NB4 (cell line): ENCODE measurements at regions not wholly inside any gene's neighbourhood (a gene's known extent, or its start where the extent isn't known, plus 50 kb on each side); places are given as distances from the start of the nearest gene placed in this dataset.

ENCODE experiments used
- DNase-seq: peaks from one replicate; pipeline ENCODE4 v3.0.0; 2010; ENCODE audit warnings: low read depth
- H3K4me3 ChIP-seq: one replicate; pipeline ENCODE4 v1.5.1; 2011; ENCODE audit warnings: mild to moderate bottlenecking, low read depth, low read length, moderate library complexity
- MAX ChIP-seq: IDR thresholded peaks from 2 replicates; pipeline ENCODE4 v1.6.1; 2011; ENCODE audit warnings: low read depth, low read length
- MYC ChIP-seq: IDR thresholded peaks from 2 replicates; pipeline ENCODE4 v1.6.1; 2011; ENCODE audit warnings: low read depth, low read length
- POLR2A ChIP-seq: IDR thresholded peaks from 2 replicates; pipeline ENCODE4 v1.6.1; 2011; ENCODE audit warnings: mild to moderate bottlenecking; ENCODE audit not compliant: insufficient read length; ENCODE audit errors: extremely low read depth
- TF ChIP-seq, protein P1 (sequence below): IDR thresholded peaks from one replicate; pipeline ENCODE4 v1.5.1; 2012; ENCODE audit warnings: low read depth, low read length

DNA sequence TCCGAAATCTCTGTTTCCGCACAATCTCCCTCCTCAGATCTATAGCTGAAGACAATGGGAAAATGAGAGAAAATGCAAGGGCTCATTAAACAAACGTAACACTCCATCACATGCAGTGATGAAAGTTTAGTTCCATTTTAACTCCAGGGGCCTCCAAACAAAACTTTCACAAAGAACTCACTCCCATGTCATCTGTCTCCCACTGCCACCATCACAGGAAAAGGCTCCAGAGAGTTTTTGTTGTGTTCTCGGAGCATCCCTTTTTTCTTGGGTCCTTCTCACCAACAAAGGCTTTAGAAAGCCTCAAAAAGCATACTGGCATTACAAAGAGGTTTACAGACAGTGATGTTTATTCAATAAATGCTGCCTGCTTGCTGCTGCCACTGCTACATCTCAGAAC is 339.6 kb downstream of the TPBG start:
- DNase-seq = no peak
- TF ChIP-seq POLR2A (no peak), MYC (no peak), MAX (no peak)
- TF ChIP-seq, protein P1, sequence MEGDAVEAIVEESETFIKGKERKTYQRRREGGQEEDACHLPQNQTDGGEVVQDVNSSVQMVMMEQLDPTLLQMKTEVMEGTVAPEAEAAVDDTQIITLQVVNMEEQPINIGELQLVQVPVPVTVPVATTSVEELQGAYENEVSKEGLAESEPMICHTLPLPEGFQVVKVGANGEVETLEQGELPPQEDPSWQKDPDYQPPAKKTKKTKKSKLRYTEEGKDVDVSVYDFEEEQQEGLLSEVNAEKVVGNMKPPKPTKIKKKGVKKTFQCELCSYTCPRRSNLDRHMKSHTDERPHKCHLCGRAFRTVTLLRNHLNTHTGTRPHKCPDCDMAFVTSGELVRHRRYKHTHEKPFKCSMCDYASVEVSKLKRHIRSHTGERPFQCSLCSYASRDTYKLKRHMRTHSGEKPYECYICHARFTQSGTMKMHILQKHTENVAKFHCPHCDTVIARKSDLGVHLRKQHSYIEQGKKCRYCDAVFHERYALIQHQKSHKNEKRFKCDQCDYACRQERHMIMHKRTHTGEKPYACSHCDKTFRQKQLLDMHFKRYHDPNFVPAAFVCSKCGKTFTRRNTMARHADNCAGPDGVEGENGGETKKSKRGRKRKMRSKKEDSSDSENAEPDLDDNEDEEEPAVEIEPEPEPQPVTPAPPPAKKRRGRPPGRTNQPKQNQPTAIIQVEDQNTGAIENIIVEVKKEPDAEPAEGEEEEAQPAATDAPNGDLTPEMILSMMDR = no peak
- no peak overlapping the region for H3K4me3 ChIP-seq

DNA sequence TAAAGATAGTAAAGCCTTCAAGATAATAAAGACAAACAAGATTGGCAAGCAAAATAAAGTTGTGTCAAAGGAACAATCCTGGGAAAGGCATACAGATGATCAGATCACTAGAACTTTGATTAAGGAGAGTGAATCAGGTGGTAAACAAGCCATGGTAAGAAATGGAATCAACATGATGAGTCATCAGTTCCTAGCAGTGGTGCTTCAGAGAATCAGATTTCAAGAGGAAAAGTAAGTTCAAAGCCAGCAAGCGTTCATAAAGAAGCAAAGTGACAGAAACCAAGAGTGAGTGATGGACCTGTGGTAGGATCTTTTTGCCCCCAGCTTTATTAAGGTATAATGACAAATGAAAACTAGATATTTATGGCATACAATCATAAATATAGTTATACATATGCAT is 340.4 kb downstream of the TPBG start:
- no peak overlapping the region for H3K4me3 ChIP-seq
- TF ChIP-seq, protein P1 = no peak
- TF ChIP-seq MAX = no peak
- TF ChIP-seq MYC = no peak
- no peak for DNase-seq

GRCh38 chr6:82705579-82705978 is 342.0 kb downstream of the TPBG start:
- TF ChIP-seq POLR2A = no peak
- no peak for TF ChIP-seq MAX
- no peak for TF ChIP-seq MYC
- TF ChIP-seq, protein P1 = no peak
- no peak overlapping the region for H3K4me3 ChIP-seq
- DNase-seq = no peak

GRCh38 chr6:82711105-82711827 is 347.6 kb downstream of the TPBG start:
- H3K4me3 ChIP-seq = no peak overlapping the region
- TF ChIP-seq MAX = no peak
- TF ChIP-seq POLR2A = no peak
- TF ChIP-seq MYC = no peak
- TF ChIP-seq, protein P1 = no peak
- no peak for DNase-seq

DNA sequence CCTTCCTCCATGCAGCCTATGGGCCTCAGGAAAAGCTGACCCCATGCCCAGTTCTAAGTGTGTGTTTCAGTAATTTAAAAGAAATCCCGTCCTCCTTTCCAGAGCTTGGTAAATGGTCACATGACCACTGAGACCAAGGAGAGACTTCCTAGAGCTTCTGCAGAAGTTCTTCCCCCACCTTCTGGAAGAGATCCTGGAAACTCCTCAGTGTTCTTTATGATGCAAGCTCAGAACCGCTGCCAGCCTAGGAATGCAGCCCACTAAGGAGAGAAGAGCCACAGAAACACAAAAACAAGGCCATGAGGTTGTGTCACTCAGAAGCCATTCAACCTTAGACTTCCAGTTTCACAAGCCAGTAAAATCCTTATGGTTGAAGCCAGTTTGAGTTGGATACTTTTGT is 348.4 kb downstream of the TPBG start:
- no peak for DNase-seq
- TF ChIP-seq, protein P1 = no peak
- TF ChIP-seq POLR2A (no peak), MAX (no peak), MYC (no peak)
- H3K4me3 ChIP-seq = no peak overlapping the region

GRCh38 chr6:82712389-82712788 is 348.8 kb downstream of the TPBG start:
- DNase-seq = no peak
- H3K4me3 ChIP-seq = no peak overlapping the region
- TF ChIP-seq MAX (no peak), MYC (no peak), POLR2A (no peak)
- TF ChIP-seq, protein P1 = no peak
